ENCODE measurements at regions not wholly inside any gene's neighbourhood (a gene's known extent, or its start where the extent isn't known, plus 50 kb on each side); places are given as distances from the start of the nearest gene placed in this dataset.
"Not testable (repeated sequence)": the region's sequence is repeated elsewhere in the genome, so short reads cannot be mapped to it uniquely, and the experiment has no call there.

DNA sequence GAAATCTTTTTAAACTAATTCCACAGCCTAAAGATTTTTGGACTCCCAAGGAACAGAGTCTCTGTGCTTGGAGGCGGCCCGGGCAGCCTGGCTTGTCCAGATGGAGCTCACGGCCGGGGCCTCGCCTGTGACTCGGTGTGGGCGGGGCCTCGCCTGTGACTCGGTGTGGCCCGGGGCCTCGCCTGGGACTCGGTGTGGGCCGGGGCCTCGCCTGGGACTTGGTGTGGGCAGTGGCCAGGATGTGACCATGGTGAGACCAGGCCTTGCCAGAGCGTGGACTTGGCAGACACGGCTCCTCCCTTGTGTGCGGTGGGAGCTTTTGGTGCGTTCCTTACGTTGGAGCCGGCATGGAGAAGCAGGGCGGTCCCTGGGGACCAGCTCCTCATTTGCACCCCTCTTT, 92.3 kb downstream of the METRNL start:
- Histone ChIP-seq H3K36me3 (ENCODE audit: control insufficient read depth in 1 of 2, insufficient read depth in 2 of 2, low read length in 2 of 2) (no peaks in the 10 kb centered on the region), H3K79me2 (ENCODE audit: control insufficient read depth, insufficient read depth, low read length, poor library complexity) (no peaks in the 10 kb centered on the region), H3K27ac (ENCODE audit: low read depth, low read length) (no peak overlapping the region), H3K9ac (ENCODE audit: low read length) (no peak overlapping the region), H3K27me3 (ENCODE audit: insufficient read depth, low read length) (no peaks in the 10 kb centered on the region), H3K18ac (ENCODE audit: low read length) (no peak overlapping the region), H3K4me1 (ENCODE audit: control insufficient read depth in 1 of 2, insufficient read depth in 2 of 2, low read length in 2 of 2) (no peaks in the 10 kb centered on the region), H2AK5ac (ENCODE audit: low read length) (no peak overlapping the region), H3K9me3 (ENCODE audit: insufficient read depth, low read depth, low read length) (peaks cover 36% of the 10 kb centered on the region), H3K23ac (ENCODE audit: low read length) (no peak overlapping the region), H4K91ac (ENCODE audit: low read depth, low read length) (no peak overlapping the region), H4K12ac (ENCODE audit: low read depth, low read length) (no peak overlapping the region), H2BK120ac (ENCODE audit: insufficient read depth, low read length, poor library complexity) (no peak overlapping the region), H3K79me1 (ENCODE audit: low read length) (no peaks in the 10 kb centered on the region), H3K4me3 (ENCODE audit: low read depth, low read length) (no peak overlapping the region), H3K4ac (ENCODE audit: low read depth, low read length) (no peak overlapping the region), H3K14ac (ENCODE audit: low read length) (no peak overlapping the region), H4K8ac (ENCODE audit: low read depth, low read length) (no peak overlapping the region), H2AFZ (ENCODE audit: insufficient read depth, low read length, poor library complexity) (no peak overlapping the region), H2BK5ac (ENCODE audit: low read depth, low read length, poor library complexity) (no peak overlapping the region), H3K4me2 (ENCODE audit: low read length) (no peak overlapping the region), H2BK12ac (ENCODE audit: low read length) (no peak overlapping the region)
- no peak for DNase-seq
- WGBS (ENCODE audit: extremely low coverage, insufficient coverage, insufficient read length) = no CpG with 5 or more reads among the region's 21 CpGs

DNA sequence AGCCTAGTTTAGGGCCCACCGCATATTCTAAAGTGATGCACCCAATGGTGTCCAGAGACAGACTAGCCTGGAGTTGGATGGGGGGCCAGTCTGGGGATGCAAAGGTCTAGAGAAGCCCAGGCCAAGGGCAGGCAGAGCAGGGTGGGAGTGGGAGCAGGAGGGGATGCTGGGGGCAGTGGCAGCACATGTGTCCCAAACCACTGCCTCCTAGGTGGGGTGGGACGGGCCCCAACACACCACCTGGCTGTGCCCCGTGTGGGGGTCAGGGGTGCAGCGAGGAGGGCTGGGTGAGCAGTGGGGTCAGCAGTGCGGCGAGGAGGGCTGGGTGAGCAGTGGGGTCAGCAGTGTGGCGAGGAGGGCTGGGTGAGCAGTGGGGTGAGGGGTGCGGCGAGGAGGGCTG, 92.7 kb downstream of the METRNL start:
- H2BK120ac ChIP-seq (ENCODE audit: insufficient read depth, low read length, poor library complexity); H3K4me2 ChIP-seq (ENCODE audit: low read length); H3K79me1 ChIP-seq (ENCODE audit: low read length); H3K36me3 ChIP-seq (ENCODE audit: control insufficient read depth in 1 of 2, insufficient read depth in 2 of 2, low read length in 2 of 2); H2AK5ac ChIP-seq (ENCODE audit: low read length); H2AFZ ChIP-seq (ENCODE audit: insufficient read depth, low read length, poor library complexity); H3K27me3 ChIP-seq (ENCODE audit: insufficient read depth, low read length); H3K27ac ChIP-seq (ENCODE audit: low read depth, low read length); H4K91ac ChIP-seq (ENCODE audit: low read depth, low read length); H3K4ac ChIP-seq (ENCODE audit: low read depth, low read length); H2BK12ac ChIP-seq (ENCODE audit: low read length); H3K4me3 ChIP-seq (ENCODE audit: low read depth, low read length); H3K14ac ChIP-seq (ENCODE audit: low read length); H3K79me2 ChIP-seq (ENCODE audit: control insufficient read depth, insufficient read depth, low read length, poor library complexity); H3K9ac ChIP-seq (ENCODE audit: low read length); H2BK5ac ChIP-seq (ENCODE audit: low read depth, low read length, poor library complexity); H4K8ac ChIP-seq (ENCODE audit: low read depth, low read length); H3K23ac ChIP-seq (ENCODE audit: low read length); H3K4me1 ChIP-seq (ENCODE audit: control insufficient read depth in 1 of 2, insufficient read depth in 2 of 2, low read length in 2 of 2); DNase-seq; H3K18ac ChIP-seq (ENCODE audit: low read length); H4K12ac ChIP-seq (ENCODE audit: low read depth, low read length): not testable (repeated sequence)
- WGBS (ENCODE audit: extremely low coverage, insufficient coverage, insufficient read length) = no CpG with 5 or more reads among the region's 9 CpGs
- H3K9me3 ChIP-seq (ENCODE audit: insufficient read depth, low read depth, low read length) = peaks cover 40% of the 10 kb centered on the region

DNA sequence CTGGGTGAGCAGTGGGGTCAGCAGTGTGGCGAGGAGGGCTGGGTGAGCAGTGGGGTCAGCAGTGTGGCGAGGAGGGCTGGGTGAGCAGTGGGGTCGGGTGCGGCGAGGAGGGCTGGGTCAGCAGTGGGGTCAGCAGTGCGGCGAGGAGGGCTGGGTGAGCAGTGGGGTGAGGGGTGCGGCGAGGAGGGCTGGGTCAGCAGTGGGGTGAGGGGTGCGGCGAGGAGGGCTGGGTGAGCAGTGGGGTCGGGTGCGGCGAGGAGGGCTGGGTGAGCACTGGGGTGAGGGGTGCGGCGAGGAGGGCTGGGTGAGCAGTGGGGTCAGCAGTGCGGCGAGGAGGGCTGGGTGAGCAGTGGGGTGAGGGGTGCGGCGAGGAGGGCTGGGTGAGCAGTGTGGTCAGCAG, 93.2 kb downstream of the METRNL start:
- not testable (repeated sequence) for H3K9ac ChIP-seq (ENCODE audit: low read length); H3K4me1 ChIP-seq (ENCODE audit: control insufficient read depth in 1 of 2, insufficient read depth in 2 of 2, low read length in 2 of 2); H3K4ac ChIP-seq (ENCODE audit: low read depth, low read length); H3K4me3 ChIP-seq (ENCODE audit: low read depth, low read length); H3K36me3 ChIP-seq (ENCODE audit: control insufficient read depth in 1 of 2, insufficient read depth in 2 of 2, low read length in 2 of 2); H4K12ac ChIP-seq (ENCODE audit: low read depth, low read length); H3K4me2 ChIP-seq (ENCODE audit: low read length); H4K91ac ChIP-seq (ENCODE audit: low read depth, low read length); H3K27me3 ChIP-seq (ENCODE audit: insufficient read depth, low read length); H2AFZ ChIP-seq (ENCODE audit: insufficient read depth, low read length, poor library complexity); H3K14ac ChIP-seq (ENCODE audit: low read length); H3K79me1 ChIP-seq (ENCODE audit: low read length); DNase-seq; H3K18ac ChIP-seq (ENCODE audit: low read length); H2BK12ac ChIP-seq (ENCODE audit: low read length); H2AK5ac ChIP-seq (ENCODE audit: low read length); H4K8ac ChIP-seq (ENCODE audit: low read depth, low read length); H3K79me2 ChIP-seq (ENCODE audit: control insufficient read depth, insufficient read depth, low read length, poor library complexity); H3K23ac ChIP-seq (ENCODE audit: low read length); H2BK5ac ChIP-seq (ENCODE audit: low read depth, low read length, poor library complexity); H3K27ac ChIP-seq (ENCODE audit: low read depth, low read length); H2BK120ac ChIP-seq (ENCODE audit: insufficient read depth, low read length, poor library complexity)
- H3K9me3 ChIP-seq (ENCODE audit: insufficient read depth, low read depth, low read length) = peaks cover 46% of the 10 kb centered on the region
- WGBS (ENCODE audit: extremely low coverage, insufficient coverage, insufficient read length) = no CpG with 5 or more reads among the region's 20 CpGs

DNA sequence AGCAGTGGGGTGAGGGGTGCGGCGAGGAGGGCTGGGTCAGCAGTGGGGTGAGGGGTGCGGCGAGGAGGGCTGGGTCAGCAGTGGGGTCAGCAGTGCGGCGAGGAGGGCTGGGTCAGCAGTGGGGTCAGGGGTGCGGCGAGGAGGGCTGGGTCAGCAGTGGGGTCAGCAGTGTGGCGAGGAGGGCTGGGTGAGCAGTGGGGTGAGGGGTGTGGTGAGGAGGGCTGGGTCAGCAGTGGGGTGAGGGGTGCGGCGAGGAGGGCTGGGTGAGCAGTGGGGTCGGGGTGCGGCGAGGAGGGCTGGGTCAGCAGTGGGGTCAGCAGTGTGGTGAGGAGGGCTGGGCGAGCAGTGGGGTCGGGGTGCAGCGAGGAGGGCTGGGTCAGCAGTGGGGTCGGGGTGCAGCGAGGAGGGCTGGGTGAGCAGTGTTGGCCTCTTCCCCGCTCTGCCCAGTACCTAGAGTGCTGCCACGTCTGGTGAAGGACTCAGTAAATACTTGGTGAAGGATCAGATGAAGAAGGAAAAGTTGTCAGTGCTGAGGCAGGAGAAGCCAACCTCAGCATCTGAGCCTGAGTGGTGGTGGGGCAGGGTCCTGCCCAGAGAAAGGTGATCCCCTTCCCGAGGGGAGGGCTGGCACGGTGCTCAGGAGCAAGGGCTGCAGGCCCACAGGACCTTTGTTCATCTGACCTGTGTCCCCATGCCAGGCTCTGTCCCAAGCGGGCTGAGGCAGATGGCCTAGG, 93.9 kb downstream of the METRNL start:
- H3K4me1 ChIP-seq (ENCODE audit: control insufficient read depth in 1 of 2, insufficient read depth in 2 of 2, low read length in 2 of 2); H4K91ac ChIP-seq (ENCODE audit: low read depth, low read length); H3K23ac ChIP-seq (ENCODE audit: low read length); H3K4ac ChIP-seq (ENCODE audit: low read depth, low read length); H2AFZ ChIP-seq (ENCODE audit: insufficient read depth, low read length, poor library complexity); H3K79me1 ChIP-seq (ENCODE audit: low read length); H3K27ac ChIP-seq (ENCODE audit: low read depth, low read length); H3K14ac ChIP-seq (ENCODE audit: low read length); H4K12ac ChIP-seq (ENCODE audit: low read depth, low read length); H3K18ac ChIP-seq (ENCODE audit: low read length); H3K27me3 ChIP-seq (ENCODE audit: insufficient read depth, low read length); H2BK120ac ChIP-seq (ENCODE audit: insufficient read depth, low read length, poor library complexity); H4K8ac ChIP-seq (ENCODE audit: low read depth, low read length); H3K9ac ChIP-seq (ENCODE audit: low read length); H3K4me3 ChIP-seq (ENCODE audit: low read depth, low read length); H2AK5ac ChIP-seq (ENCODE audit: low read length); H3K79me2 ChIP-seq (ENCODE audit: control insufficient read depth, insufficient read depth, low read length, poor library complexity); DNase-seq; H3K4me2 ChIP-seq (ENCODE audit: low read length); H2BK5ac ChIP-seq (ENCODE audit: low read depth, low read length, poor library complexity); H3K36me3 ChIP-seq (ENCODE audit: control insufficient read depth in 1 of 2, insufficient read depth in 2 of 2, low read length in 2 of 2); H2BK12ac ChIP-seq (ENCODE audit: low read length): not testable (repeated sequence)
- WGBS (ENCODE audit: extremely low coverage, insufficient coverage, insufficient read length) = no CpG with 5 or more reads among the region's 24 CpGs
- peaks cover 52% of the 10 kb centered on the region for H3K9me3 ChIP-seq (ENCODE audit: insufficient read depth, low read depth, low read length)
